ENCODE measurements at regions not wholly inside any gene's neighbourhood (a gene's known extent, or its start where the extent isn't known, plus 50 kb on each side); places are given as distances from the start of the nearest gene placed in this dataset.

DNA sequence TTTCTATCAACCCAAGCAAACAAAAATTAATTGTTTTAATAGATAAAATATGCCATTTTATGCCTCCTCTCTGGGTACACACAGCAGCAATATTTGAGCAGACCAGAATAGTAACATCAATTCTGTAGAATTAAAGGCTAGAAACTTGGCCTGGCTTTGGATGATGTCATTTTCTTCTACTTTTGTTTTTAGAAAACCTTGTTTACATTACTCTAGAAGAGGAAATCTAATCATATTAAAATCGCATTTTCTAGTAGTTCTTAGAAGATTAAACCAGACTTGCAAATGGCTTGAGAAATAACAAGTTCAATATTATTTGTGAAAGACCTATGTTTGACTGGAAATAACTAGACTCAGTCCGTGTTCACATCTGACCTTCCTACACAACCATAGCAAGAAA lies 102.3 kb upstream of the RFX8 start:
- TF ChIP-seq, protein P1, sequence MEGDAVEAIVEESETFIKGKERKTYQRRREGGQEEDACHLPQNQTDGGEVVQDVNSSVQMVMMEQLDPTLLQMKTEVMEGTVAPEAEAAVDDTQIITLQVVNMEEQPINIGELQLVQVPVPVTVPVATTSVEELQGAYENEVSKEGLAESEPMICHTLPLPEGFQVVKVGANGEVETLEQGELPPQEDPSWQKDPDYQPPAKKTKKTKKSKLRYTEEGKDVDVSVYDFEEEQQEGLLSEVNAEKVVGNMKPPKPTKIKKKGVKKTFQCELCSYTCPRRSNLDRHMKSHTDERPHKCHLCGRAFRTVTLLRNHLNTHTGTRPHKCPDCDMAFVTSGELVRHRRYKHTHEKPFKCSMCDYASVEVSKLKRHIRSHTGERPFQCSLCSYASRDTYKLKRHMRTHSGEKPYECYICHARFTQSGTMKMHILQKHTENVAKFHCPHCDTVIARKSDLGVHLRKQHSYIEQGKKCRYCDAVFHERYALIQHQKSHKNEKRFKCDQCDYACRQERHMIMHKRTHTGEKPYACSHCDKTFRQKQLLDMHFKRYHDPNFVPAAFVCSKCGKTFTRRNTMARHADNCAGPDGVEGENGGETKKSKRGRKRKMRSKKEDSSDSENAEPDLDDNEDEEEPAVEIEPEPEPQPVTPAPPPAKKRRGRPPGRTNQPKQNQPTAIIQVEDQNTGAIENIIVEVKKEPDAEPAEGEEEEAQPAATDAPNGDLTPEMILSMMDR (IDR thresholded peaks at IDR 0.05), result no peak
- TF ChIP-seq POLR2A (IDR thresholded peaks at IDR 0.05; ENCODE audit: low read depth) (no peak), POLR2AphosphoS5 (IDR thresholded peaks at IDR 0.05) (no peak), EP300 (IDR thresholded peaks at IDR 0.05) (no peak)
